ENCODE measurements at regions not wholly inside any gene's neighbourhood (a gene's known extent, or its start where the extent isn't known, plus 50 kb on each side); places are given as distances from the start of the nearest gene placed in this dataset.

- Histone ChIP-seq H3K36me3 (no peaks in the 10 kb centered on the region), H3K27ac (no peak overlapping the region), H3K4me1 (no peaks in the 10 kb centered on the region), H3K4me3 (no peak overlapping the region), H3K27me3 (no peaks in the 10 kb centered on the region), H3K9me3 (no peaks in the 10 kb centered on the region)
- no peak for DNase-seq
- intact Hi-C loops (cut with DNase I; ENCODE audit: low total_unique reads): no loop called here
- TF ChIP-seq POLR2A (IDR thresholded peaks at IDR 0.05): no peak
- no peak for TF ChIP-seq CTCF (IDR thresholded peaks at IDR 0.05)
Measured at GRCh38 chr3:24595796-24596195, 101.1 kb upstream of the THRB start.

GRCh38 chr3:24596626-24597025, 102.0 kb upstream of the THRB start:
- no peaks in the 10 kb centered on the region for H3K4me1 ChIP-seq
- DNase-seq: no peak
- intact Hi-C loops (cut with DNase I; ENCODE audit: low total_unique reads): no loop called here
- no peaks in the 10 kb centered on the region for H3K27me3 ChIP-seq
- no peak overlapping the region for H3K4me3 ChIP-seq
- TF ChIP-seq CTCF (IDR thresholded peaks at IDR 0.05) (no peak), POLR2A (IDR thresholded peaks at IDR 0.05) (no peak)
- H3K27ac ChIP-seq: no peak overlapping the region
- H3K9me3 ChIP-seq: no peaks in the 10 kb centered on the region
- no peaks in the 10 kb centered on the region for H3K36me3 ChIP-seq

DNA sequence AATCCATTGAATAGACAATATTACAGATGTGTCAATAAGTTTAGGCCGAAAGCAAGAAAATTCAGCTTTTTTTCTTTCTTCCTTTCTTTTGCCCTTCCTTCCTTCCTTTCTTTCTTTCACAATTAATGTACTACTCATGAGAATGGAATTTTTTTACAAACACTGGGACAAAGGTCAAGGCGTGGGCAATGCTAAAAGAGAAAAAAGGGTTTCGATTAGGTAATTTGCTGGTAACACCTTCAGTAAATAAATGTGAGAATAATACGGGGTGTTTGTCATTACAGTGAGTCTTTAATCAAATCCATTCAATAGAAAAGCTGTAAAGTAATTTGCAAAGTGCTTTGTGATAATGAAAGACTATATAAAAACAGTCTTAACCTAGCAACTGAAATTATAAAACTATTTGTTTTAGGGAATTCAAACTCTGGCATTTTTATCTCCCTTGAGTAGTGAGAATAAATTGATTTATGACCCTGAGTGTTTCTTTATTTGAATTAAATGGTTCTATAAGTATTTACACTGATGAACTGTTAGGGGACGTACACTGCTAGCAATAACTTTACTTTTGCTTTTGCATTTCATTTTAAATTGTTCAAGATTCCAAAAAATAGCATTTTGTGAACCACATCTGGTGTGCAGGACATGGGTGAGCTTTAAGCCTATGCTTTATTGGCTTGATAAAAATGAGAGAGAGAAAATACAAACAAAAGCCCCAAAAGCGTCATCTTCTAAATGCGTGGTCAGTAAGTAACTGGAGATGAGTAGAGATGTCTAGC, 104.2 kb upstream of the THRB start:
- H3K4me1 ChIP-seq: no peaks in the 10 kb centered on the region
- DNase-seq: no peak
- no peaks in the 10 kb centered on the region for H3K9me3 ChIP-seq
- intact Hi-C loops (cut with DNase I; ENCODE audit: low total_unique reads): no loop called here
- H3K36me3 ChIP-seq: no peaks in the 10 kb centered on the region
- no peak overlapping the region for H3K4me3 ChIP-seq
- no peaks in the 10 kb centered on the region for H3K27me3 ChIP-seq
- no peak overlapping the region for H3K27ac ChIP-seq
- TF ChIP-seq CTCF (IDR thresholded peaks at IDR 0.05) (no peak), POLR2A (IDR thresholded peaks at IDR 0.05) (no peak)

DNA sequence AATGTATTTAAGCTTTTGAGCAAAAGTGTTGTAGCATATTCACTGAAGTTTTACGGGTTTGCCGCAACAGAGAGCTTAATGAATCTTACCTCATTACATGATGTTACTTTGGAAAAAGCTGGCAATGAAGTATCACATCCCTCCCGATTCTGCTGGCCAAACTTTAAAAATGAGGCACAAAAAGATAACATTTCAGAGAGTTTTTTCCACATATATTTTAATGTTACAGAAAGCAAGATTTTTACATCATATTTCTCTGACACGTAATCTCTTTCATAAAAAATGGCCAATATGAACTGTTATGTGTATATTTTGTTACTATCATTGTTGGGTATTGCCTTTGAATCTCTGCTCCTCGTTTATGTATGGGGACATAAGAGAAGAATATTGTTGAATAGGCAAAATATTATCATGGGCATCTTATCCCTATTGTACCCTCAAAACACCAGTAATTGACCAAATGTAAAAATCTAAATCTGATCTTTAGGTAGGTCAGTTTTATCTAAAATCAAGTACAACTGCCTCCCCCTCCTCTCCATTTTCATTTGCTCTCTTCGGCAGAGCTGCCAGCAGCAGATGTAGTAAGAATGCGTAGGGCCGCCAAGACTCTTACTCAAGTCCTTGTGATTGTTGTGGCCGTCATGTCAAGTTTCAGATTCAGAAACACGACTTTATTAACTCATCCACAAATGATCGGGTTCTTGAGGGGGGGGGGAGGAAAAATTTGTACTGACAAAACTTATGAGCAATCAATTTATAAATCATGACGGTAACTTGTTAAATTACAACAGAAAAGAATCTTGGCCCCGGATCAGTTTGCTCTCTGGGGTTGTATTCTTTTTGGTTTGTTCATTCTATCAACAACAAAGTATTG, 106.7 kb upstream of the THRB start:
- H3K27me3 ChIP-seq: no peaks in the 10 kb centered on the region
- TF ChIP-seq CTCF (IDR thresholded peaks at IDR 0.05) (no peak), POLR2A (IDR thresholded peaks at IDR 0.05) (no peak)
- no peaks in the 10 kb centered on the region for H3K4me1 ChIP-seq
- no peaks in the 10 kb centered on the region for H3K9me3 ChIP-seq
- no peak for DNase-seq
- H3K36me3 ChIP-seq: no peaks in the 10 kb centered on the region
- H3K27ac ChIP-seq: no peak overlapping the region
- intact Hi-C loops (cut with DNase I; ENCODE audit: low total_unique reads): no loop called here
- no peak overlapping the region for H3K4me3 ChIP-seq

GRCh38 chr3:24604215-24604614, 109.6 kb upstream of the THRB start:
- DNase-seq: no peak
- Histone ChIP-seq H3K4me3 (no peak overlapping the region), H3K36me3 (no peaks in the 10 kb centered on the region), H3K4me1 (no peaks in the 10 kb centered on the region), H3K27me3 (no peaks in the 10 kb centered on the region), H3K27ac (no peak overlapping the region), H3K9me3 (no peaks in the 10 kb centered on the region)
- intact Hi-C loops (cut with DNase I; ENCODE audit: low total_unique reads): no loop called here
- TF ChIP-seq CTCF (IDR thresholded peaks at IDR 0.05) (no peak), POLR2A (IDR thresholded peaks at IDR 0.05) (no peak)
